22Rv1 (cell line): ENCODE measurements at regions not wholly inside any gene's neighbourhood (a gene's known extent, or its start where the extent isn't known, plus 50 kb on each side); places are given as distances from the start of the nearest gene placed in this dataset.

Experiments
- CTCF ChIP-seq: fragments of 450-650 bp; IDR thresholded peaks from 2 replicates; pipeline ENCODE4 v1.5.1; 2017; ENCODE audit warnings: mild to moderate bottlenecking
- ZFX ChIP-seq: fragments of 450-650 bp; IDR thresholded peaks from 2 replicates; pipeline ENCODE4 v1.6.1; 2017; ENCODE audit warnings: antibody characterized with exemption, borderline replicate concordance

GRCh38 chr18:10122988-10123950, 209.5 kb downstream of the VAPA start:
- TF ChIP-seq CTCF (no peak), ZFX (no peak)
